Body of pancreas (tissue), 4 donors: ENCODE measurements at regions not wholly inside any gene's neighbourhood (a gene's known extent, or its start where the extent isn't known, plus 50 kb on each side); places are given as distances from the start of the nearest gene placed in this dataset.

Experiments
- ATAC-seq: fragments of 150-250 bp; one replicate; pipeline ENCODE4 v1.9.1; 2016
- DNase-seq, 4 donors: peaks; one replicate each; pipeline ENCODE4 v3.0.0-alpha.2; 2019
- H3K27ac ChIP-seq, 4 donors: fragments of 200-600 bp; sonication (generic); 1 replicate in 3 of 4; 2 replicates in 1 of 4; pipeline versions ENCODE4 v1.5.1 to v1.6.1; 2016 to 2019; ENCODE audit warnings: mild to moderate bottlenecking in 1 of 4, mixed read lengths in 1 of 4, moderate library complexity in 1 of 4
- H3K27me3 ChIP-seq, 2 donors: fragments of 200-600 bp; sonication (generic); one replicate each; pipeline ENCODE4 v1.6.0; 2016; ENCODE audit warnings: mild to moderate bottlenecking in 1 of 2
- H3K36me3 ChIP-seq, 2 donors: fragments of 200-600 bp; sonication (generic); replicated peaks in 1 of 2; 2 replicates each; pipeline ENCODE4 v1.5.1; 2016; ENCODE audit warnings: low read depth in 2 of 2; ENCODE audit not compliant: insufficient read depth in 1 of 2
- H3K4me1 ChIP-seq: fragments of 200-600 bp; sonication (generic); one replicate; pipeline ENCODE4 v1.6.0; 2016
- H3K4me3 ChIP-seq, 2 donors: fragments of 200-600 bp; sonication (generic); 1 replicate in 1 of 2; 2 replicates in 1 of 2; pipeline ENCODE4 v1.5.1; 2016 to 2019
- H3K9me3 ChIP-seq, 3 donors: fragments of 200-600 bp; sonication (generic); 1 replicate in 2 of 3; 2 replicates in 1 of 3; pipeline ENCODE4 v1.5.1; 2016
- CTCF ChIP-seq, 7 experiments: fragments of 450-650 bp in 4 of 7; fragments of 200-600 bp in 3 of 7; sonication (generic) in 3 of 7; IDR thresholded peaks; one replicate each; pipeline ENCODE4 v1.5.1; 2016 to 2019; ENCODE audit warnings: antibody characterized with exemption in 7 of 7
- POLR2A ChIP-seq, 3 donors: fragments of 450-650 bp; IDR thresholded peaks; one replicate each; pipeline ENCODE4 v1.6.1; 2016; ENCODE audit warnings: antibody characterized with exemption in 3 of 3, mild to moderate bottlenecking in 2 of 3
- WGBS, 2 donors: methylation state at CpG; one replicate each; pipeline ENCODE4 v1.1.5; 2017; 5-methylcytosine and 5-hydroxymethylcytosine counted together
- intact Hi-C: fragments of 100-400 bp; cut with DNase I; formaldehyde crosslinking; loops from one replicate; pipeline ENCODE4 v1.15.1; 2023

GRCh38 chr5:33287242-33287641 is 153.5 kb upstream of the TARS1 start:
- no peaks in the 10 kb centered on the region for H3K36me3 ChIP-seq
- no peak for DNase-seq
- H3K4me3 ChIP-seq, result no peak overlapping the region
- TF ChIP-seq POLR2A (IDR thresholded peaks at IDR 0.05) (no peak), CTCF (IDR thresholded peaks at IDR 0.05) (no peak)
- H3K4me1 ChIP-seq, result no peaks in the 10 kb centered on the region
- intact Hi-C loops, result no loop called here
- ATAC-seq, result no peak
- H3K27ac ChIP-seq, result no peak overlapping the region
- no peaks in the 10 kb centered on the region for H3K9me3 ChIP-seq
- 20 to 47% methylated on average over 1 of the region's 1 CpG for WGBS, 2 donors
- H3K27me3 ChIP-seq, result no peaks in the 10 kb centered on the region

GRCh38 chr5:33291216-33292000 is 149.4 kb upstream of the TARS1 start:
- H3K27ac ChIP-seq, result no peak overlapping the region
- DNase-seq (no peak), ATAC-seq (no peak)
- no peaks in the 10 kb centered on the region for H3K27me3 ChIP-seq
- WGBS, 2 donors, result 65 to 78% methylated on average over 3 of the region's 3 CpGs
- H3K9me3 ChIP-seq, result no peaks in the 10 kb centered on the region
- TF ChIP-seq CTCF (IDR thresholded peaks at IDR 0.05) (no peak), POLR2A (IDR thresholded peaks at IDR 0.05) (no peak)
- no peaks in the 10 kb centered on the region for H3K4me1 ChIP-seq
- no peak overlapping the region for H3K4me3 ChIP-seq
- no peaks in the 10 kb centered on the region for H3K36me3 ChIP-seq
- intact Hi-C loops, result no loop called here

GRCh38 chr5:33297760-33298216 is 143.0 kb upstream of the TARS1 start:
- no peak for DNase-seq
- no peak overlapping the region for H3K4me3 ChIP-seq
- intact Hi-C loops, result no loop called here
- TF ChIP-seq CTCF (IDR thresholded peaks at IDR 0.05) (no peak), POLR2A (IDR thresholded peaks at IDR 0.05) (no peak)
- H3K4me1 ChIP-seq, result no peaks in the 10 kb centered on the region
- WGBS, 2 donors, result 85 to 89% methylated on average over 20 to 23 of the region's 23 CpGs
- H3K9me3 ChIP-seq, result no peaks in the 10 kb centered on the region
- no peak overlapping the region for H3K27ac ChIP-seq
- H3K36me3 ChIP-seq, result no peaks in the 10 kb centered on the region
- no peaks in the 10 kb centered on the region for H3K27me3 ChIP-seq
- no peak for ATAC-seq

- no peaks in the 10 kb centered on the region for H3K27me3 ChIP-seq
- no peak for ATAC-seq
- peak overlapping the region in 1 of 4 donors; percentile 13 for H3K27ac ChIP-seq
- H3K36me3 ChIP-seq, result no peaks in the 10 kb centered on the region
- H3K4me3 ChIP-seq, result no peak overlapping the region
- intact Hi-C loops, result no loop called here
- no peaks in the 10 kb centered on the region for H3K4me1 ChIP-seq
- peak in 2 of 4 donors; percentile 9 to 18 for DNase-seq
- TF ChIP-seq POLR2A (IDR thresholded peaks at IDR 0.05) (no peak), CTCF (IDR thresholded peaks at IDR 0.05) (peak in 5 of 7 experiments; percentile 17 to 39 (median 23))
- no peaks in the 10 kb centered on the region for H3K9me3 ChIP-seq
- 11 to 22% methylated on average over 5 of the region's 5 CpGs for WGBS, 2 donors
These were observed 141.1 kb upstream of the TARS1 start for GRCh38 chr5:33299621-33300208.
